A673 (cell line): ENCODE measurements at regions not wholly inside any gene's neighbourhood (a gene's known extent, or its start where the extent isn't known, plus 50 kb on each side); places are given as distances from the start of the nearest gene placed in this dataset.

Experiments
- BruUV-seq: library from RNA; stranded (reverse); fragments of 400-500 nt; replicated peaks from 2 replicates; lab custom pipeline; 2021; lab: Mats Ljungman, UMichigan
- CTCF ChIA-PET: fragments of 300-600 bp; sonication (Branson Sonifier 250); formaldehyde crosslinking; loops from one replicate; lab custom pipeline; 2022; ENCODE audit warnings: antibody characterized with exemption; lab: Charles Lee
- POLR2A ChIA-PET: fragments of 300-600 bp; sonication (Branson Sonifier 250); formaldehyde crosslinking; loops from one replicate; lab custom pipeline; 2022; ENCODE audit warnings: antibody characterized with exemption; ENCODE audit not compliant: low non-redundant PET; lab: Charles Lee
- DNase-seq: peaks from one replicate; pipeline ENCODE4 v3.0.0-alpha.2; 2015; ENCODE audit warnings: low spot score
- H3K27ac ChIP-seq: fragments of 200-600 bp; sonication (generic); 2 replicates; pipeline ENCODE4 v1.5.1; 2016; ENCODE audit warnings: mixed run types, low read depth, mild to moderate bottlenecking, mixed read lengths, antibody characterized with exemption, low read length; ENCODE audit not compliant: poor library complexity, severe bottlenecking
- H3K27me3 ChIP-seq: fragments of 200-600 bp; sonication (generic); replicated peaks from 2 replicates; pipeline ENCODE4 v1.6.1; 2017; ENCODE audit warnings: mixed run types, low read depth, mild to moderate bottlenecking, mixed read lengths, antibody characterized with exemption, low read length; ENCODE audit not compliant: insufficient read depth, poor library complexity
- H3K36me3 ChIP-seq: fragments of 200-600 bp; sonication (generic); 2 replicates; pipeline ENCODE4 v1.6.1; 2016; ENCODE audit warnings: mixed run types, mild to moderate bottlenecking, mixed read lengths, antibody characterized with exemption, low read length; ENCODE audit not compliant: insufficient read depth, poor library complexity, severe bottlenecking
- H3K4me1 ChIP-seq: fragments of 200-600 bp; sonication (generic); 2 replicates; pipeline ENCODE4 v1.6.1; 2017; ENCODE audit warnings: mixed run types, mild to moderate bottlenecking, mixed read lengths, antibody characterized with exemption, low read length; ENCODE audit not compliant: insufficient read depth, poor library complexity, severe bottlenecking
- H3K4me3 ChIP-seq: fragments of 200-600 bp; sonication (generic); 2 replicates; pipeline ENCODE4 v1.5.1; 2016; ENCODE audit warnings: low read depth, mixed run types, mild to moderate bottlenecking, mixed read lengths, low read length; ENCODE audit not compliant: poor library complexity, severe bottlenecking
- H3K9me3 ChIP-seq: fragments of 200-600 bp; sonication (generic); 2 replicates; pipeline ENCODE4 v1.6.1; 2016; ENCODE audit warnings: mixed run types, low read depth, mild to moderate bottlenecking, mixed read lengths, antibody characterized with exemption, low read length; ENCODE audit not compliant: poor library complexity, severe bottlenecking
- EZH2 ChIP-seq: fragments of 200-600 bp; sonication (generic); IDR thresholded peaks from 2 replicates; pipeline ENCODE4 v1.6.1; 2017; ENCODE audit warnings: borderline replicate concordance, low read depth, mild to moderate bottlenecking, mixed read lengths, antibody characterized with exemption, low read length; ENCODE audit not compliant: poor library complexity, severe bottlenecking
- intact Hi-C: fragments of 100-400 bp; cut with micrococcal nuclease; formaldehyde crosslinking; loops from one replicate; pipeline ENCODE4 v1.10.0; 2022; ENCODE audit not compliant: unreplicated experiment
- TF ChIP-seq, protein P1 (sequence below): fragments of 300-800, 200-600 bp; sonication (generic); conservative IDR thresholded peaks from 2 replicates; pipeline ENCODE4 v1.5.1; 2017; ENCODE audit warnings: low read depth, mild to moderate bottlenecking, antibody characterized with exemption, low read length, moderate library complexity, mixed read lengths

DNA sequence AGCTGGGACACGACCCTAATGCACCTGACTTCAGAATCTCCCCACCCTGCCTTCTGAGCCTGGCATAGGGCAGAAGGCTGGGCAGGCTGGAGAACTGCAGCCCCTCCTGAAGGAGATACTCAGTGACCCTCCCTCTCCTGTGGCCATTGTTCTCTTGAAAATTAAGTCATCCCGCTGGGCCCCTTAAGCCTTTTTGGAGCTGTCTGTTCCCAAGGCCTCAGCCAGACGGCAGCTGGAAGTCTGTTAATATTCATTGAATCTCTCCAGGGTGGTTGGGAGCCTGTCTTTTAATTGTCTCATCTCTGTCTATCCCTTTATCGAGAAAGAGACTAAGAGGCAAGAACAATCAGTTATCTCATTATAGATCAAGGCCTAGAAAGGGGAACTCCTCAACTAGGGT, 118.1 kb upstream of the PCBD1 start:
- Histone ChIP-seq H3K4me1 (peaks cover 10% of the 10 kb centered on the region), H3K4me3 (no peak overlapping the region), H3K36me3 (no peaks in the 10 kb centered on the region), H3K9me3 (no peaks in the 10 kb centered on the region), H3K27ac (no peak overlapping the region), H3K27me3 (no peaks in the 10 kb centered on the region)
- TF ChIP-seq EZH2: no peak
- TF ChIP-seq, protein P1, sequence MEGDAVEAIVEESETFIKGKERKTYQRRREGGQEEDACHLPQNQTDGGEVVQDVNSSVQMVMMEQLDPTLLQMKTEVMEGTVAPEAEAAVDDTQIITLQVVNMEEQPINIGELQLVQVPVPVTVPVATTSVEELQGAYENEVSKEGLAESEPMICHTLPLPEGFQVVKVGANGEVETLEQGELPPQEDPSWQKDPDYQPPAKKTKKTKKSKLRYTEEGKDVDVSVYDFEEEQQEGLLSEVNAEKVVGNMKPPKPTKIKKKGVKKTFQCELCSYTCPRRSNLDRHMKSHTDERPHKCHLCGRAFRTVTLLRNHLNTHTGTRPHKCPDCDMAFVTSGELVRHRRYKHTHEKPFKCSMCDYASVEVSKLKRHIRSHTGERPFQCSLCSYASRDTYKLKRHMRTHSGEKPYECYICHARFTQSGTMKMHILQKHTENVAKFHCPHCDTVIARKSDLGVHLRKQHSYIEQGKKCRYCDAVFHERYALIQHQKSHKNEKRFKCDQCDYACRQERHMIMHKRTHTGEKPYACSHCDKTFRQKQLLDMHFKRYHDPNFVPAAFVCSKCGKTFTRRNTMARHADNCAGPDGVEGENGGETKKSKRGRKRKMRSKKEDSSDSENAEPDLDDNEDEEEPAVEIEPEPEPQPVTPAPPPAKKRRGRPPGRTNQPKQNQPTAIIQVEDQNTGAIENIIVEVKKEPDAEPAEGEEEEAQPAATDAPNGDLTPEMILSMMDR: no peak
- BruUV-seq: no TSS peak
- intact Hi-C loops: no loop called here
- ChIA-PET CTCF (no interaction called here), POLR2A (interaction anchor here (0.6 to 0.8 kb wide), 2 partner anchors 9 to 49 kb away, joined by 3 read pairs; no protein-coding TSS in a partner anchor)
- peak; percentile 76 for DNase-seq

GRCh38 chr10:71007516-71007915, 119.2 kb upstream of the PCBD1 start:
- no peaks in the 10 kb centered on the region for H3K9me3 ChIP-seq
- CTCF ChIA-PET: no interaction called here
- H3K27ac ChIP-seq: no peak overlapping the region
- TF ChIP-seq, protein P1: no peak
- no peak for TF ChIP-seq EZH2
- POLR2A ChIA-PET: interaction anchor here (0.5 kb wide), 1 partner anchor 96 kb away, joined by 3 read pairs; no protein-coding TSS in a partner anchor
- no peak overlapping the region for H3K4me3 ChIP-seq
- no TSS peak for BruUV-seq
- intact Hi-C loops: no loop called here
- peaks cover 10% of the 10 kb centered on the region for H3K4me1 ChIP-seq
- no peak for DNase-seq
- no peaks in the 10 kb centered on the region for H3K27me3 ChIP-seq
- no peaks in the 10 kb centered on the region for H3K36me3 ChIP-seq

DNA sequence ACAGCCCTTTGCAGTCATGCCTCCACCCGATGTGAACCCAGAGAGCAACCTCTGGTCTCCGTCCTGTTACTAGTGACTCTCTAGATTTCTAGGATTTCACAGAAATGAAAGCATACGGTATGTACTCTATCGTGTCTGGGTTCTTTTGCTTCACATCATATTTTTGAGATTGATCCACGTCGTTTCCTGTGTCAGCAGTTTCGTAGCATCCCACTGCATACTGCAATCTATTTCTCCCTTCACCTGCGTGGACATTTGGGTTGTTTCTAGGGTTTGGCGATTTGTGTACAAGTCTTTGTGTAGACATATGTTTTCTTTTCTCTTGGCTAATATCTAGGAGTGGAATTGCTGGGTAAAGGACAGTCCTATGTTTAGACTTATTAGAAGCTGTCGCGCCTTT, 119.8 kb upstream of the PCBD1 start:
- POLR2A ChIA-PET: no interaction called here
- TF ChIP-seq EZH2: no peak
- TF ChIP-seq, protein P1: no peak
- no peak overlapping the region for H3K4me3 ChIP-seq
- peaks cover 10% of the 10 kb centered on the region for H3K4me1 ChIP-seq
- no peaks in the 10 kb centered on the region for H3K9me3 ChIP-seq
- intact Hi-C loops: no loop called here
- H3K36me3 ChIP-seq: no peaks in the 10 kb centered on the region
- no peak for DNase-seq
- BruUV-seq: no TSS peak
- CTCF ChIA-PET: no interaction called here
- H3K27ac ChIP-seq: no peak overlapping the region
- H3K27me3 ChIP-seq: no peaks in the 10 kb centered on the region
